NCI-H82 treated with DMSO at 0.1 percent for 48 hours (cell line): ENCODE measurements at regions not wholly inside any gene's neighbourhood (a gene's known extent, or its start where the extent isn't known, plus 50 kb on each side); places are given as distances from the start of the nearest gene placed in this dataset.

Experiments used
- DNase-seq: peaks from one replicate; lab custom pipeline; 2025; ENCODE audit not compliant: unreplicated experiment; lab: John Stamatoyannopoulos, UW

- no peak for DNase-seq
Measured at GRCh38 chr11:119798656-119799055, 69.7 kb upstream of the NECTIN1 start.

- no peak for DNase-seq
Measured at GRCh38 chr11:119797736-119798135, 68.7 kb upstream of the NECTIN1 start.

- no peak for DNase-seq
Measured at GRCh38 chr11:119797123-119797611, 68.2 kb upstream of the NECTIN1 start.

GRCh38 chr11:119796363-119797060, 67.5 kb upstream of the NECTIN1 start:
- DNase-seq = no peak

GRCh38 chr11:119795690-119796089, 66.7 kb upstream of the NECTIN1 start:
- DNase-seq = no peak

GRCh38 chr11:119795231-119795630, 66.2 kb upstream of the NECTIN1 start:
- DNase-seq = no peak

GRCh38 chr11:119794756-119795155, 65.8 kb upstream of the NECTIN1 start:
- DNase-seq = no peak

GRCh38 chr11:119794141-119794665, 65.2 kb upstream of the NECTIN1 start:
- no peak for DNase-seq

GRCh38 chr11:119793335-119793984, 64.5 kb upstream of the NECTIN1 start:
- no peak for DNase-seq

GRCh38 chr11:119791701-119792151, 62.7 kb upstream of the NECTIN1 start:
- no peak for DNase-seq

GRCh38 chr11:119791047-119791446, 62.0 kb upstream of the NECTIN1 start:
- DNase-seq = no peak

- no peak for DNase-seq
Measured at GRCh38 chr11:119790476-119790875, 61.5 kb upstream of the NECTIN1 start.

GRCh38 chr11:119789766-119790407, 60.9 kb upstream of the NECTIN1 start:
- no peak for DNase-seq

GRCh38 chr11:119788911-119789560, 60.0 kb upstream of the NECTIN1 start:
- DNase-seq = no peak

- no peak for DNase-seq
Measured at GRCh38 chr11:119788096-119788883, 59.3 kb upstream of the NECTIN1 start.

GRCh38 chr11:119787074-119787461, 58.1 kb upstream of the NECTIN1 start:
- no peak for DNase-seq

- DNase-seq = no peak
Measured at GRCh38 chr11:119786431-119787073, 57.6 kb upstream of the NECTIN1 start.

GRCh38 chr11:119785131-119785530, 56.1 kb upstream of the NECTIN1 start:
- DNase-seq = no peak

GRCh38 chr11:119784421-119784820, 55.4 kb upstream of the NECTIN1 start:
- no peak for DNase-seq
